ENCODE measurements at regions not wholly inside any gene's neighbourhood (a gene's known extent, or its start where the extent isn't known, plus 50 kb on each side); places are given as distances from the start of the nearest gene placed in this dataset.

- TF ChIP-seq CTCF (IDR thresholded peaks at IDR 0.05; ENCODE audit: low read length) (no peak), EZH2 (optimal IDR thresholded peaks at IDR 0.05; ENCODE audit: low read depth, low read length) (no peak), EZH2phosphoT487 (IDR thresholded peaks at IDR 0.05; ENCODE audit: low read length) (no peak)
These were observed 209.3 kb downstream of the HS3ST3B1 start for GRCh38 chr17:14510136-14510535.
